NCI-H82 treated with DMSO at 0.1 percent for 48 hours (cell line): ENCODE measurements at regions not wholly inside any gene's neighbourhood (a gene's known extent, or its start where the extent isn't known, plus 50 kb on each side); places are given as distances from the start of the nearest gene placed in this dataset.

ENCODE experiments used
- DNase-seq: peaks from one replicate; lab custom pipeline; 2025; ENCODE audit not compliant: unreplicated experiment; lab: John Stamatoyannopoulos, UW

- DNase-seq: no peak
Observed at GRCh38 chr6:56864171-56864616, 90.7 kb upstream of the BEND6 start.

- DNase-seq: no peak
Observed at GRCh38 chr6:56863366-56863765, 91.5 kb upstream of the BEND6 start.

GRCh38 chr6:56862415-56863175 is 92.3 kb upstream of the BEND6 start:
- DNase-seq: no peak

GRCh38 chr6:56860475-56860874 is 94.4 kb upstream of the BEND6 start:
- DNase-seq: no peak

- no peak for DNase-seq
Observed at GRCh38 chr6:56856036-56856580, 98.8 kb upstream of the BEND6 start.

- DNase-seq: no peak
Observed at GRCh38 chr6:56854086-56854485, 100.8 kb upstream of the BEND6 start.

GRCh38 chr6:56853541-56853940 is 101.4 kb upstream of the BEND6 start:
- peak; percentile 46 for DNase-seq

GRCh38 chr6:56852260-56853010 is 102.5 kb upstream of the BEND6 start:
- DNase-seq: no peak

- peak; percentile 82 for DNase-seq
Observed at GRCh38 chr6:56851541-56852259, 103.2 kb upstream of the BEND6 start.

GRCh38 chr6:56851074-56851473 is 103.8 kb upstream of the BEND6 start:
- DNase-seq: no peak

GRCh38 chr6:56850626-56851025 is 104.3 kb upstream of the BEND6 start:
- no peak for DNase-seq

- no peak for DNase-seq
Observed at GRCh38 chr6:56849896-56850295, 105.0 kb upstream of the BEND6 start.

- DNase-seq: no peak
Observed at GRCh38 chr6:56848105-56848504, 106.8 kb upstream of the BEND6 start.

- DNase-seq: no peak
Observed at GRCh38 chr6:56845032-56845431, 109.9 kb upstream of the BEND6 start.

- DNase-seq: peak; percentile 86
Observed at GRCh38 chr6:56843476-56844349, 111.2 kb upstream of the BEND6 start.

GRCh38 chr6:56842686-56843475 is 112.0 kb upstream of the BEND6 start:
- peak; percentile 82 for DNase-seq

GRCh38 chr6:56841751-56842150 is 113.2 kb upstream of the BEND6 start:
- DNase-seq: no peak

GRCh38 chr6:56841381-56841749 is 113.5 kb upstream of the BEND6 start:
- no peak for DNase-seq

GRCh38 chr6:56840467-56841380 is 114.2 kb upstream of the BEND6 start:
- peak; percentile 50 for DNase-seq
